Activated CD8-positive, alpha-beta memory T cell treated with anti-CD3 and anti-CD28 coated beads for 24 hours (primary cell): ENCODE measurements at regions not wholly inside any gene's neighbourhood (a gene's known extent, or its start where the extent isn't known, plus 50 kb on each side); places are given as distances from the start of the nearest gene placed in this dataset.

Experiments
- DNase-seq: peaks from one replicate; pipeline ENCODE4 v3.0.0-alpha.2; 2020

- no peak for DNase-seq
Observed at GRCh38 chr21:38660333-38661196, 145.2 kb upstream of the ETS2 start.

- DNase-seq, result no peak
Observed at GRCh38 chr21:38661197-38661871, 144.4 kb upstream of the ETS2 start.

- no peak for DNase-seq
Observed at GRCh38 chr21:38661889-38662568, 143.7 kb upstream of the ETS2 start.

- no peak for DNase-seq
Observed at GRCh38 chr21:38663282-38663681, 142.4 kb upstream of the ETS2 start.

- DNase-seq, result no peak
Observed at GRCh38 chr21:38664315-38664714, 141.4 kb upstream of the ETS2 start.

- no peak for DNase-seq
Observed at GRCh38 chr21:38664841-38665240, 140.9 kb upstream of the ETS2 start.

- no peak for DNase-seq
Observed at GRCh38 chr21:38667291-38667870, 138.3 kb upstream of the ETS2 start.

GRCh38 chr21:38668067-38668466 is 137.7 kb upstream of the ETS2 start:
- DNase-seq, result no peak

- DNase-seq, result no peak
Observed at GRCh38 chr21:38668541-38668940, 137.2 kb upstream of the ETS2 start.

GRCh38 chr21:38669186-38669585 is 136.5 kb upstream of the ETS2 start:
- DNase-seq, result no peak

- no peak for DNase-seq
Observed at GRCh38 chr21:38670861-38671260, 134.9 kb upstream of the ETS2 start.

GRCh38 chr21:38671773-38672172 is 134.0 kb upstream of the ETS2 start:
- DNase-seq, result no peak

GRCh38 chr21:38675182-38675824 is 130.4 kb upstream of the ETS2 start:
- no peak for DNase-seq

- DNase-seq, result no peak
Observed at GRCh38 chr21:38678827-38679226, 126.9 kb upstream of the ETS2 start.

GRCh38 chr21:38679534-38679933 is 126.2 kb upstream of the ETS2 start:
- DNase-seq, result no peak

- no peak for DNase-seq
Observed at GRCh38 chr21:38680401-38680800, 125.3 kb upstream of the ETS2 start.

- DNase-seq, result no peak
Observed at GRCh38 chr21:38683222-38683621, 122.5 kb upstream of the ETS2 start.

GRCh38 chr21:38688068-38688467 is 117.7 kb upstream of the ETS2 start:
- DNase-seq, result no peak

- DNase-seq, result no peak
Observed at GRCh38 chr21:38691631-38692030, 114.1 kb upstream of the ETS2 start.

- no peak for DNase-seq
Observed at GRCh38 chr21:38696579-38696978, 109.2 kb upstream of the ETS2 start.

- DNase-seq, result no peak
Observed at GRCh38 chr21:38699048-38699447, 106.7 kb upstream of the ETS2 start.

GRCh38 chr21:38702196-38702595 is 103.5 kb upstream of the ETS2 start:
- no peak for DNase-seq

- no peak for DNase-seq
Observed at GRCh38 chr21:38709876-38710275, 95.9 kb upstream of the ETS2 start.
